Epithelial cell of proximal tubule (primary cell): ENCODE measurements at regions not wholly inside any gene's neighbourhood (a gene's known extent, or its start where the extent isn't known, plus 50 kb on each side); places are given as distances from the start of the nearest gene placed in this dataset.

Experiments
- DNase-seq: peaks from one replicate; pipeline ENCODE4 v3.0.0-alpha.2; 2011; ENCODE audit warnings: low read depth
- H3K4me3 ChIP-seq: 2 replicates; pipeline ENCODE4 v1.5.1; 2011; ENCODE audit warnings: low read depth, mild to moderate bottlenecking, low read length
- TF ChIP-seq, protein P1 (sequence below): conservative IDR thresholded peaks from 2 replicates; pipeline ENCODE4 v1.5.1; 2012; ENCODE audit warnings: low read depth, mild to moderate bottlenecking, low read length

DNA sequence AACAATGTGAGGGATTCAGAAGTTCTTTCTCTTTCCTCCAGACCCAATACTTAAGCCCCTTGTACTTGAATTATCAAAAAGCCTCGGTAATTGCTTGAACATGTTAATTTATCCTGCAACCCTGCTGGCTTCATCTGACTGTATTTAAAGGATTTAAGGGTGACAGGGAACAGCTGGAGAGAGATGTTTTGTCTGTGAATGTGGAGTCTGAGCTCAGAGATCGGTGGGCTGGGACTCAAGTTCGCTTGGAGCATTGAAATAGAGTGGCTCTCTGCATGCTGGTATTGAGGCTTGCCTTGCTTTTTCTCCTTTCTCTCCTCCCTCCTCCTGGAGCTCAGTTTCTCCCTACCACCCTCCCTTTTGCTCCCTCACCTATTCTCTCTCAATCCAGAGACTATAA, 73.6 kb downstream of the BOD1L2 start:
- no peak for DNase-seq
- no peak overlapping the region for H3K4me3 ChIP-seq
- TF ChIP-seq, protein P1, sequence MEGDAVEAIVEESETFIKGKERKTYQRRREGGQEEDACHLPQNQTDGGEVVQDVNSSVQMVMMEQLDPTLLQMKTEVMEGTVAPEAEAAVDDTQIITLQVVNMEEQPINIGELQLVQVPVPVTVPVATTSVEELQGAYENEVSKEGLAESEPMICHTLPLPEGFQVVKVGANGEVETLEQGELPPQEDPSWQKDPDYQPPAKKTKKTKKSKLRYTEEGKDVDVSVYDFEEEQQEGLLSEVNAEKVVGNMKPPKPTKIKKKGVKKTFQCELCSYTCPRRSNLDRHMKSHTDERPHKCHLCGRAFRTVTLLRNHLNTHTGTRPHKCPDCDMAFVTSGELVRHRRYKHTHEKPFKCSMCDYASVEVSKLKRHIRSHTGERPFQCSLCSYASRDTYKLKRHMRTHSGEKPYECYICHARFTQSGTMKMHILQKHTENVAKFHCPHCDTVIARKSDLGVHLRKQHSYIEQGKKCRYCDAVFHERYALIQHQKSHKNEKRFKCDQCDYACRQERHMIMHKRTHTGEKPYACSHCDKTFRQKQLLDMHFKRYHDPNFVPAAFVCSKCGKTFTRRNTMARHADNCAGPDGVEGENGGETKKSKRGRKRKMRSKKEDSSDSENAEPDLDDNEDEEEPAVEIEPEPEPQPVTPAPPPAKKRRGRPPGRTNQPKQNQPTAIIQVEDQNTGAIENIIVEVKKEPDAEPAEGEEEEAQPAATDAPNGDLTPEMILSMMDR, result no peak

DNA sequence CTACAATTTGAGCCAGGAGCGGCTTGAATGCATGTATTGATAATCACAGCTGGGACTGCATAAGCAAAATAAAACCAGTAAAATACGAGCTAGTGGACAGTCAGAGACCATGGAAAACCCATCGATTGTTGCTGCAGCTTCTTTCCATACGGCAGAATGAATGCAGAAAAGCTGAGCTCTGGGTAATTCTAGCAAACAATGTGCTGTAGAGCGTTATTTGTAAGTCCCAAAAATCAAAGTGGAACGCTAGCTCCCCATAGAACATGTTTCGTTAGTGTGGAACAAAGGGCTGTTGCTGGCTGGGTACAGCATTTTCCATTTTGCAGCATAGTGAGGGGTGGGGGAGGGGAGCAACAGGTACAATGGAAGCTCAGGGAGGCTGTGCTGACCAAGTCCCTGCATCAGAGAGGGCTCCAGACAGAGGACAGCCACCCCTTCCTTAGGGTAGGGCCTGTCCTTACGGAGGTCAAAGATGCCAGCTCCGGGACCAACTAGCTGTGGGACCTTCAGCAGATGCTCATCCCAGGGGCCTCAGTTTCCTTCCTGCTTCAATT, 74.1 kb downstream of the BOD1L2 start:
- no peak for DNase-seq
- TF ChIP-seq, protein P1, result no peak
- H3K4me3 ChIP-seq, result no peak overlapping the region

DNA sequence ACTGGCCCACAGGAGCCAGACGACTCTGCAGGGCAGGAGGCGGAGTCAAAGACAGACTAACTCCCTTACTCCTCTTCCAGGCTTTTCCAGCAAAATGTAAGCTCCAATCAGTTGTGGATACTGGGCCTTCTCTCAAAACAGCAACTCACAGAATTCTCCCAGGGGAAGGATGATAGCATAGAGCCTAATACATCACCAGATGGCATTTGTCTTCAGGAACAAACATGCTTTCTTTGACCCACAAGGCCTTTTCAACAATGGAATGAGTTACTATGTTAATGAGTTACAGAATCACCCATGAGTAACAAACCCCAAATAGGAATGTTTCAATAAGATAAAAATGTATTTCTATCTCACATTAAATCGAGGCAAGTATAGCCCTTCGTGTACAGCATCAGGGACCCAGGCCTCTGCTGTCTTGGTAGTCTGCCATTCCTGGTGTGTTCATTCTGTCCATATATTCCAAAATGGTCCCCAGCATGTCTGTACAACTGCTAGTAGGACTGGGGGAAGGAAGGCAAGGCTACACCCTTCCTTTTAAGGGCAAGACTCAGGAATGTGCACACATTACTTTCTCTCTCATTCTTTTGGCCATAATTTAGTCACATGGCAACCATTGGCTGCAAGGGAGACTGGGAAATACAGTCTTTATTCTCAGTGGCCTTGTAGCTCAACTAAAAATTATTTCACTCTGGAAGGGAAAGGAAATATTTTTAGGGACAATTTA, 76.4 kb downstream of the BOD1L2 start:
- TF ChIP-seq, protein P1, result peak; percentile 12
- DNase-seq, result peak; percentile 96
- H3K4me3 ChIP-seq, result no peak overlapping the region

DNA sequence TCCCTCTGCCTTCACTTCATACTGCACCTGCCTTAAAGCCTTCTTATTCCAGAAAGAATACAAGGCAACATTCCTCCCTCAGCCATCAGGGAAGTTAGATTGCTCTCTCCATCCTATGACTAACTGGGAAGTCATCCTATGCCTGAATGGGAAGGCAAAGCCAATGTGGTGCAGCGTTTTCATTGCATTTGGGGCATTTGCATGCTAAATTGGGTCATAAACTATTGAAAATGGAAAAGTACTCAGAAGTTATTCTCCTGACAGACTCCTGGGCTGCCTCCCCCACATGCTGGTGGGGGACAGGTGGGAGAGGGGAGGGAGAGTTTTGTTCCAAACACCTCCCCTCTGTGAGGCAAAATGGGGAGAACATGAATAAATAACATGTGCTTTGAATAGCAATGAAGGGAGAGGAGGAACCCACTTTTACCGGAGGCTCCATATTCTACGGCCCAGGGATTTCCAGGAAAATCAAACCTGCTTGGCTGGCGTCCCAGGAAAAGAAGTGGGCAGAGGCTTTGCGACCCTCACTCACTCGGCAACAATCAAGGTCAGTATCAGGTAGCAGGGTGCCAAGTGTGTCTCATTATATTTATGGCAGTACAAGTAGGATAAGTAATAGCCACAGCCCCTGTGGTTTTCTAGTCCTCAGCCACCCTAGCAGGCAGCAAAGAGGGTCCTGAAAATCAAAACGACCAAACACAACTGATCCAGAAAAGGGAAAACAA, 84.1 kb downstream of the BOD1L2 start:
- DNase-seq, result peak; percentile 20
- TF ChIP-seq, protein P1, result no peak
- H3K4me3 ChIP-seq, result no peak overlapping the region

DNA sequence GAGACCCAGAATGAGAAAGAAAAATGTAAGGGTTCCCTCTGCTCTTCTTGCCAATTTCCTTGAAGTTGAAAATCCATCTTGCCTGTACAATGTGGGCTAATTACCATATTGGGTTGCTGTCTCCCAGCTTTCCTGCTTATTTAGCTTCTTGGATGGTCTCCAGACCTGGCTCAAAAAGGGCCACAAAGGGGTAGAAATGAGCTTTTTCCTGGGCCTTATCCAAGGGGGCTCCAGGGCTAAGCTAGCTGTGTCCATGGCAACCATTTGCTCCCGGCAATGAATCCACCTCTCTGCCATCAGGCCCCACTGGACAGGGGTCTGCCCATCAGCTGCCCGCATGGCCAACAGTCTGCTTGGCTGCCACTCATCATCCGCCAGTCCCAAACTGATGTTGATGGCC, 85.0 kb downstream of the BOD1L2 start:
- no peak overlapping the region for H3K4me3 ChIP-seq
- DNase-seq, result no peak
- TF ChIP-seq, protein P1, result no peak

DNA sequence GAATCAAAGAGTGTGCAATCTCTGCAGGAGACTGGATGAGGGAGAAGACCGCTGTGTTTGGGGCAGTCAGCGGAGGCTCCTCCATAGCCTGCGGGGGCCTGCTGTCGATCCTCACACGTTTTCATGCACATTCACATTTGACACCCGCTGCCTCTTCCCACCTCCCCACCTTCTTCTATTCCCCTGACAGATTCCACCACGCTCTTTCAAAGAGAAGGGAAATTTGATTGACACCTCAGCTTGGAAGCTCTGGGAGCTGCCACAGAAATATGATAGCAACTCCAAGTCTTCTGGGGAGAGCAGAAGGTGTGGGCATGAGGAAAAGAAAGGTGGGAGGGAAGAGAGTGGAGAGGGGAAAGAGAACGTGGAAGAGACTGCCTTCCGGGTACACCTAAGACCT, 87.5 kb downstream of the BOD1L2 start:
- no peak overlapping the region for H3K4me3 ChIP-seq
- TF ChIP-seq, protein P1, result no peak
- no peak for DNase-seq
